ENCODE measurements at regions not wholly inside any gene's neighbourhood (a gene's known extent, or its start where the extent isn't known, plus 50 kb on each side); places are given as distances from the start of the nearest gene placed in this dataset.

DNA sequence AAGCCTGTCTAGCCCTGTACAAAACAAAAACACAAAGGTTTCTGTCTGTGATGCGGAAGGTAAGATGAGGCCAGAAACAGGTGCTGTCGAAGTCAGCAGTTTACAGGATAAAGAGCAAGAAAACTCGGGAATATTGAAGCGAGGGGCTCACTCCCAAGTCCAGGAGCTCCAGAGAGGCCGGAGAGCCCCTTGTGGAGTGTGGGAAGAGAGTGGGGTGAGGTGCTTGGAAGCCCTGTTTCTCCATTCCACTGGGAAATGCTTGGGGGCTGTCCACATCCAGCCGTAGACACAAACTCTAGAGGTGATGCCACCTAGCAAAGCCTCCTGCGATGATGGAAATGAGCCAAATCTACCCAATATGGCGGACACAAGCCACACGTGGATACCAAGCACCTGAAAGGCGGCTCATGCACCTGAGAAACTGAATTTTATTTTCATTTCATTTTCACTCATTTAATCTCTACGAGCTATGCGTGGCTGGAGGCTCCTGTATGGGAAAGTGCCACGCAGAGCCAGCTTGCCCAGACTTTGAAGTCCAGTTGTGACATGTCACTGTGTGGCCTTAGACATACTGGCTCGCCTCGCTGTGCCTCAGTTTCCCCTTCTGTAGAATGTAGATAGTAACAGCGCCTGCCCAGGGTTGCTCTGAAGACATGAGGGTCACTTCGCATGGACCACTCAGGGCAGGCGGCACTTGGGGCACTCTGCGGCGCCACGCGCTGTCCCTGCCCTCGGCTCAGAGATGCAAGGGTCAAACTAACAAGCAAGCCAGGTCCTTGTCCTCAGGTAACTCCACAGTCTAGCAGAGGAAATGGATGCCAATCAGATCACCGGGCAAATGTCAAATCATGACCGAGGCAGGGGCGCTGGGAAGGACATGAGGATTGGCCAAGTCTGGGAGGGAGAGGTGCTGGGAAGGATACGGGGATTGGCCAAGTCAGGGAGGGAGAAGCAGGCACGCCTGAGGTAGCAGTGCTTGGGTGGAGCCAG is 684.7 kb downstream of the TBC1D22A start:
- TF ChIP-seq, protein P1, sequence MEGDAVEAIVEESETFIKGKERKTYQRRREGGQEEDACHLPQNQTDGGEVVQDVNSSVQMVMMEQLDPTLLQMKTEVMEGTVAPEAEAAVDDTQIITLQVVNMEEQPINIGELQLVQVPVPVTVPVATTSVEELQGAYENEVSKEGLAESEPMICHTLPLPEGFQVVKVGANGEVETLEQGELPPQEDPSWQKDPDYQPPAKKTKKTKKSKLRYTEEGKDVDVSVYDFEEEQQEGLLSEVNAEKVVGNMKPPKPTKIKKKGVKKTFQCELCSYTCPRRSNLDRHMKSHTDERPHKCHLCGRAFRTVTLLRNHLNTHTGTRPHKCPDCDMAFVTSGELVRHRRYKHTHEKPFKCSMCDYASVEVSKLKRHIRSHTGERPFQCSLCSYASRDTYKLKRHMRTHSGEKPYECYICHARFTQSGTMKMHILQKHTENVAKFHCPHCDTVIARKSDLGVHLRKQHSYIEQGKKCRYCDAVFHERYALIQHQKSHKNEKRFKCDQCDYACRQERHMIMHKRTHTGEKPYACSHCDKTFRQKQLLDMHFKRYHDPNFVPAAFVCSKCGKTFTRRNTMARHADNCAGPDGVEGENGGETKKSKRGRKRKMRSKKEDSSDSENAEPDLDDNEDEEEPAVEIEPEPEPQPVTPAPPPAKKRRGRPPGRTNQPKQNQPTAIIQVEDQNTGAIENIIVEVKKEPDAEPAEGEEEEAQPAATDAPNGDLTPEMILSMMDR (IDR thresholded peaks at IDR 0.05) = no peak
- no peak for TF ChIP-seq ZFX (IDR thresholded peaks at IDR 0.05; ENCODE audit: borderline replicate concordance)
